ENCODE measurements at regions not wholly inside any gene's neighbourhood (a gene's known extent, or its start where the extent isn't known, plus 50 kb on each side); places are given as distances from the start of the nearest gene placed in this dataset.

GRCh38 chr5:142378737-142379634 lies 54.2 kb upstream of the SPRY4 start:
- DNase-seq (ENCODE audit: low spot score), result no peak

- no peak for DNase-seq (ENCODE audit: low spot score)
These were observed 51.2 kb upstream of the SPRY4 start for GRCh38 chr5:142375944-142376411.

Data from Ammon's horn (tissue), 1 donor.